B cell (primary cell): ENCODE measurements at regions not wholly inside any gene's neighbourhood (a gene's known extent, or its start where the extent isn't known, plus 50 kb on each side); places are given as distances from the start of the nearest gene placed in this dataset.
A peak's percentile ranks its signal among the peaks of the same experiment; 100 is the strongest.

Experiments
- ATAC-seq: fragments of 200-7000 bp; cut with Tn5 transposase; one replicate; pipeline ENCODE4 v1.10.0; 2021; ENCODE audit warnings: low read depth, mild to moderate bottlenecking, moderate number of reproducible peaks, moderate library complexity
- CTCF ChIA-PET: fragments of 350-600 bp; sonication (Branson Sonifier 250); formaldehyde crosslinking; loops from one replicate; lab custom pipeline; 2021; ENCODE audit warnings: antibody characterized with exemption, inconsistent platforms; lab: Charles Lee
- POLR2A ChIA-PET: fragments of 350-600 bp; sonication (Branson Sonifier 250); formaldehyde crosslinking; loops from one replicate; lab custom pipeline; 2021; ENCODE audit warnings: antibody characterized with exemption; lab: Charles Lee
- DNase-seq: peaks from one replicate; pipeline ENCODE4 v3.0.0; 2013
- H2AFZ ChIP-seq: 2 replicates; pipeline ENCODE4 v1.6.1; 2012; ENCODE audit warnings: mild to moderate bottlenecking, low read depth, low read length; ENCODE audit not compliant: insufficient read depth, poor library complexity, severe bottlenecking
- H3K27ac ChIP-seq, 2 donors: 1 replicate in 1 of 2; 2 replicates in 1 of 2; pipeline ENCODE4 v1.5.1; 2012 to 2013; ENCODE audit warnings: low read length in 2 of 2, mild to moderate bottlenecking in 2 of 2, moderate library complexity in 1 of 2
- H3K27me3 ChIP-seq, 4 experiments: fragments of 200-600 bp in 1 of 4; sonication (generic) in 1 of 4; replicated peaks in 1 of 4; 1 replicate in 2 of 4; 2 replicates in 2 of 4; pipeline versions ENCODE4 v1.6.1 to v1.7.0; 2013 to 2016; ENCODE audit warnings: low read length in 3 of 4, mild to moderate bottlenecking in 2 of 4, mixed read lengths in 1 of 4, moderate library complexity in 1 of 4; ENCODE audit not compliant: insufficient read depth in 4 of 4, control insufficient read depth in 3 of 4; ENCODE audit errors: control extremely low read depth in 1 of 4
- H3K36me3 ChIP-seq, 2 experiments: replicated peaks in 1 of 2; 1 replicate in 1 of 2; 2 replicates in 1 of 2; pipeline versions ENCODE4 v1.6.1 to v1.7.1; 2013; ENCODE audit warnings: low read length in 1 of 2; ENCODE audit not compliant: insufficient read depth in 2 of 2, control insufficient read depth in 1 of 2; ENCODE audit errors: control extremely low read depth in 1 of 2, extremely low read depth in 1 of 2
- H3K4me1 ChIP-seq, 2 donors: fragments of 200-600 bp in 1 of 2; sonication (generic) in 1 of 2; 1 replicate in 1 of 2; 2 replicates in 1 of 2; pipeline versions ENCODE4 v1.5.1 to v1.6.1; 2013 to 2017; ENCODE audit warnings: low read length in 2 of 2; ENCODE audit not compliant: control insufficient read depth in 2 of 2, insufficient read depth in 2 of 2
- H3K4me2 ChIP-seq: replicated peaks from 2 replicates; pipeline ENCODE3; 2012; ENCODE audit warnings: mild to moderate bottlenecking, low read depth, low read length; ENCODE audit not compliant: poor library complexity, severe bottlenecking
- H3K4me3 ChIP-seq, 5 experiments: fragments of 200-600 bp in 1 of 5; sonication (generic) in 1 of 5; 1 replicate in 3 of 5; 2 replicates in 2 of 5; pipeline versions ENCODE4 v1.5.1 to v1.7.0; 2011 to 2016; ENCODE audit warnings: low read length in 4 of 5, mild to moderate bottlenecking in 4 of 5, low read depth in 2 of 5, control low read depth in 1 of 5, moderate library complexity in 1 of 5; ENCODE audit not compliant: insufficient read depth in 1 of 5; ENCODE audit errors: control extremely low read depth in 1 of 5, extremely low read depth in 1 of 5
- H3K79me2 ChIP-seq: fragments of 200-600 bp; sonication (generic); one replicate; pipeline ENCODE4 v1.6.0; 2016; ENCODE audit warnings: low read length; ENCODE audit not compliant: control insufficient read depth, insufficient read depth
- H3K9ac ChIP-seq: fragments of 200-600 bp; sonication (generic); 2 replicates; pipeline ENCODE4 v1.6.1; 2017; ENCODE audit warnings: mild to moderate bottlenecking, low read length, moderate library complexity
- H3K9me3 ChIP-seq, 3 donors: one replicate each; pipeline versions ENCODE4 v1.6.1 to v1.7.1; 2013; ENCODE audit warnings: low read length in 2 of 3; ENCODE audit not compliant: control insufficient read depth in 2 of 3, insufficient read depth in 1 of 3; ENCODE audit errors: control extremely low read depth in 1 of 3
- H4K20me1 ChIP-seq: 2 replicates; pipeline ENCODE4 v1.6.0; 2012; ENCODE audit warnings: mild to moderate bottlenecking, low read length; ENCODE audit not compliant: insufficient read depth, control insufficient read depth, poor library complexity, severe bottlenecking
- H3K27ac Mint-ChIP-seq: one replicate; pipeline ENCODE4 v1.8.0; 2021; ENCODE audit warnings: mixed read lengths
- H3K27me3 Mint-ChIP-seq: one replicate; pipeline ENCODE4 v1.8.0; 2021; ENCODE audit warnings: mixed read lengths
- H3K4me1 Mint-ChIP-seq: one replicate; pipeline ENCODE4 v1.8.0; 2021; ENCODE audit warnings: mixed read lengths
- H3K4me3 Mint-ChIP-seq: one replicate; pipeline ENCODE4 v1.8.0; 2021; ENCODE audit warnings: mixed read lengths
- H3K9me3 Mint-ChIP-seq: one replicate; pipeline ENCODE4 v1.8.0; 2022; ENCODE audit warnings: mixed read lengths; ENCODE audit not compliant: insufficient read depth
- EZH2 ChIP-seq: IDR thresholded peaks from 2 replicates; pipeline ENCODE4 v1.6.1; 2012; ENCODE audit warnings: borderline replicate concordance, low read depth, mild to moderate bottlenecking, moderate library complexity, low read length; ENCODE audit not compliant: insufficient read depth, poor library complexity, severe bottlenecking
- whole genome bisulfite sequencing: methylation state at CpG from one replicate; pipeline ENCODE4 v1.1.5; 2013; ENCODE audit warnings: missing lambda C conversion rate; ENCODE audit not compliant: insufficient coverage; 5-methylcytosine and 5-hydroxymethylcytosine counted together
- intact Hi-C: fragments of 100-400 bp; cut with micrococcal nuclease; formaldehyde crosslinking; loops from one replicate; pipeline ENCODE4 v1.10.0; 2022
- TF ChIP-seq, protein P1 (sequence below): fragments of 200-600 bp; IDR thresholded peaks from one replicate; pipeline ENCODE4 v1.8.0; 2022; ENCODE audit warnings: antibody characterized with exemption, mild to moderate bottlenecking

DNA sequence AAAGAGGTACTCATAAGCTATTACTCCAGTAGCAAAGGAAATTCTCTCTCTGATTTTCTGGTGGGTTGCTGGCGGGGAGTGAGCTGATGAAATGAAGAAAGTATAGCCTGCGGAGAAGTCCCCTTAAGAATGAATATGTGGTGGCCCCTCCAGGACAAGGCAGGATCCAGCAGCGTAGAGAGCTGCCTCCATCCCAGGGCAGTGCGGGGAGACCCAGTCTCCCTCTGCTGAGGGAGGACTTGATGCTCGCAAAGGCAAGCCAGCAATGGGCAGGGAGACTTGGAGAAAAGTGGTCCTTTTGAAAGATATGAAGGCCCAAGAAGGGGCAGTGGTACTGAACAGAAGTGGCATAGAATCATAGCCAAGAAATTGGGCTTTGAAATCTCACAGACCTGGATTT is 106.0 kb upstream of the SLC44A3 start:
- no peak overlapping the region for H3K9ac ChIP-seq
- POLR2A ChIA-PET = no interaction called here
- no peaks in the 10 kb centered on the region for H3K27me3 ChIP-seq
- H3K9me3 ChIP-seq = no peaks in the 10 kb centered on the region
- ATAC-seq (no peak), DNase-seq (no peak)
- H3K27ac ChIP-seq = no peak overlapping the region
- CTCF ChIA-PET = no interaction called here
- Mint-ChIP-seq H3K27me3 (peaks cover 5% of the 10 kb centered on the region), H3K4me3 (no peak overlapping the region), H3K27ac (no peak overlapping the region), H3K9me3 (no peaks in the 10 kb centered on the region), H3K4me1 (peaks cover 3% of the 10 kb centered on the region)
- H3K4me1 ChIP-seq = no peaks in the 10 kb centered on the region
- no peaks in the 10 kb centered on the region for H4K20me1 ChIP-seq
- intact Hi-C loops = no loop called here
- no peaks in the 10 kb centered on the region for H3K36me3 ChIP-seq
- no peak overlapping the region for H2AFZ ChIP-seq
- H3K4me3 ChIP-seq = no peak overlapping the region
- TF ChIP-seq EZH2 = no peak
- WGBS = 94% methylated on average over 2 of the region's 5 CpGs
- no peak overlapping the region for H3K4me2 ChIP-seq
- no peaks in the 10 kb centered on the region for H3K79me2 ChIP-seq

DNA sequence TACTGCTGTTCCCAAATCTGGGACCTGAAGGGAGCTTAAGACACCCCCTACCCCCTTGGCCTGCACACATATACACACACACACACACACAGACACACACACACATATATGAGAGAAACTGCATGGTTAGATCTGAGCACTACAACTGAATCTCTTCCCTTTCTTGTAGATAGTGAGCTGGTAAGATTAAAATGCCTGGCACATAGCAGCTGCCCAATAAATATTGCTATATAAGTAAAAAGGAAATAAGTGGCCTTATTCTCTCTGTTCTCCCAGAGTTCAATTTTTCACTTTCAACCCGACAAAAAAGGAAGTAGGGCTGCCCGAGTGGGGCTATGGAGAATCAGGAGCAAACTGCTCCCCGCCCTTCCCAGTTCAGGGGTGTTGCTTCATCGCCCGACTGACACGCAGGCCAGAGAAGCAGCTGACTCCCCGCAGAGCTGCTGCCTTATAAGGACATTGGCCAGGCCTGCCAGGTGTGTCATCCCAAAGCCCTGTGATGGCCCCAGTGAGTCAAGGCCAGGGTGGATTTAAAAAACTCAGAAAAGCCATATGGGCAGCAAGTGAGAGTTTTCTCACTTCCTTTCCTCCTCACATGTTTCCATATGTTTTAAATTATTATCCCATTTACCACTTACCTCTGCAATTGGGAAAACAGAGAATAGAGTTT is 106.5 kb upstream of the SLC44A3 start:
- H3K9me3 Mint-ChIP-seq = no peaks in the 10 kb centered on the region
- H3K9ac ChIP-seq = no peak overlapping the region
- H3K27me3 ChIP-seq = no peaks in the 10 kb centered on the region
- no peaks in the 10 kb centered on the region for H3K9me3 ChIP-seq
- H3K79me2 ChIP-seq = no peaks in the 10 kb centered on the region
- ATAC-seq (no peak), DNase-seq (peak; percentile 12)
- H3K27ac ChIP-seq = no peak overlapping the region
- ChIA-PET POLR2A (no interaction called here), CTCF (no interaction called here)
- peaks cover 3% of the 10 kb centered on the region for H3K4me1 Mint-ChIP-seq
- intact Hi-C loops = no loop called here
- H3K27ac Mint-ChIP-seq = no peak overlapping the region
- H2AFZ ChIP-seq = no peak overlapping the region
- no peaks in the 10 kb centered on the region for H4K20me1 ChIP-seq
- no peaks in the 10 kb centered on the region for H3K36me3 ChIP-seq
- no peak overlapping the region for H3K4me2 ChIP-seq
- no peak overlapping the region for H3K4me3 ChIP-seq
- 26% methylated on average over 7 of the region's 7 CpGs for WGBS
- TF ChIP-seq EZH2 = no peak
- TF ChIP-seq, protein P1, sequence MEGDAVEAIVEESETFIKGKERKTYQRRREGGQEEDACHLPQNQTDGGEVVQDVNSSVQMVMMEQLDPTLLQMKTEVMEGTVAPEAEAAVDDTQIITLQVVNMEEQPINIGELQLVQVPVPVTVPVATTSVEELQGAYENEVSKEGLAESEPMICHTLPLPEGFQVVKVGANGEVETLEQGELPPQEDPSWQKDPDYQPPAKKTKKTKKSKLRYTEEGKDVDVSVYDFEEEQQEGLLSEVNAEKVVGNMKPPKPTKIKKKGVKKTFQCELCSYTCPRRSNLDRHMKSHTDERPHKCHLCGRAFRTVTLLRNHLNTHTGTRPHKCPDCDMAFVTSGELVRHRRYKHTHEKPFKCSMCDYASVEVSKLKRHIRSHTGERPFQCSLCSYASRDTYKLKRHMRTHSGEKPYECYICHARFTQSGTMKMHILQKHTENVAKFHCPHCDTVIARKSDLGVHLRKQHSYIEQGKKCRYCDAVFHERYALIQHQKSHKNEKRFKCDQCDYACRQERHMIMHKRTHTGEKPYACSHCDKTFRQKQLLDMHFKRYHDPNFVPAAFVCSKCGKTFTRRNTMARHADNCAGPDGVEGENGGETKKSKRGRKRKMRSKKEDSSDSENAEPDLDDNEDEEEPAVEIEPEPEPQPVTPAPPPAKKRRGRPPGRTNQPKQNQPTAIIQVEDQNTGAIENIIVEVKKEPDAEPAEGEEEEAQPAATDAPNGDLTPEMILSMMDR = no peak
- no peak overlapping the region for H3K4me3 Mint-ChIP-seq
- no peaks in the 10 kb centered on the region for H3K4me1 ChIP-seq
- H3K27me3 Mint-ChIP-seq = peaks cover 5% of the 10 kb centered on the region
